Type B pancreatic cell (in vitro differentiated cells): ENCODE measurements at regions not wholly inside any gene's neighbourhood (a gene's known extent, or its start where the extent isn't known, plus 50 kb on each side); places are given as distances from the start of the nearest gene placed in this dataset.
"Not testable (repeated sequence)": the region's sequence is repeated elsewhere in the genome, so short reads cannot be mapped to it uniquely, and the experiment has no call there.

ENCODE experiments used
- DNase-seq: peaks from one replicate; pipeline ENCODE4 v3.0.0; 2021; ENCODE audit warnings: mixed read lengths; ENCODE audit not compliant: unreplicated experiment; ENCODE audit errors: extremely low spot score
- H3K27ac Mint-ChIP-seq: 2 replicates; pipeline ENCODE4 v1.8.0; 2021; ENCODE audit warnings: mild to moderate bottlenecking, mixed read lengths
- H3K27me3 Mint-ChIP-seq: 2 replicates; pipeline ENCODE4 v1.8.0; 2021; ENCODE audit warnings: mixed read lengths
- H3K36me3 Mint-ChIP-seq: 2 replicates; pipeline ENCODE4 v1.8.0; 2021; ENCODE audit warnings: mixed read lengths
- H3K4me1 Mint-ChIP-seq: one replicate; pipeline ENCODE4 v1.8.0; 2021; ENCODE audit warnings: mixed read lengths; ENCODE audit not compliant: unreplicated experiment
- H3K4me3 Mint-ChIP-seq: 2 replicates; pipeline ENCODE4 v1.8.0; 2021; ENCODE audit warnings: mild to moderate bottlenecking, mixed read lengths
- H3K9me3 Mint-ChIP-seq: 2 replicates; pipeline ENCODE4 v1.8.0; 2021; ENCODE audit warnings: mixed read lengths
- TF ChIP-seq, protein P1 (sequence below): fragments of 200-600 bp; sonication (generic); conservative IDR thresholded peaks from 2 replicates; pipeline ENCODE4 v1.5.0; 2021; ENCODE audit warnings: antibody characterized with exemption, mild to moderate bottlenecking

DNA sequence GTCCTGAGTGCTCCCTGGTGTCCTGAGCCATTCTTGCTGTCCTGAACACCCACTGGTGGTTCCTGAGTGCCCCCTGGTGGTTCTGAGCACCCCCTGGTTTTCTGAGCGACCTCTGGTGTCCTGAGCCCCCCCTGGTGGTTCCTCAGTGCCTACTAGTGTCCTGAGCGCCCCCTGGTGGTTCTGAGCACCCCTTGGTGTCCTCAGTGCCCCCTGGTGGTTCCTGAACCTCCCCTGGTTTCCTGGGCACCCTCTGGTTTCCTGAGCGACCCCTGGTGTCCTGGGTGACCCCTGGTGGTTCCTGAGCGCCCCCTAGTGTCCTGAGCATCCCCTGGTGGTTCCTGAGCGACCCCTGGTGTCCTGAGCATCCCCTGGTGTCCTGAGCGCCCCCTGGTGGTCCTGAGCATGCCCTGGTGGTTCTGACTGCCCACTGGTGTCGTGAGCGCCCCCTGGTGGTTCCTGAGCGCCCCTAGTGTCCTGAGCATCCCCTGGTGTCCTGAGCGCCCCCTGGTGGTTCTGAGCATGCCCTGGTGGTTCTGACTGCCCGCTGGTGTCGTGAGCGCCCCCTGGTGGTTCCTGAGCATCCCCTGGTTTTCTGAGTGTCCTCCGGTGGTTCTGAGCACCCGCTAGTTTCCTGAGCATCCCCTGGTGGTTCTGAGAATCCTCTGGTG lies 473.1 kb downstream of the TMEM121 start:
- TF ChIP-seq, protein P1, sequence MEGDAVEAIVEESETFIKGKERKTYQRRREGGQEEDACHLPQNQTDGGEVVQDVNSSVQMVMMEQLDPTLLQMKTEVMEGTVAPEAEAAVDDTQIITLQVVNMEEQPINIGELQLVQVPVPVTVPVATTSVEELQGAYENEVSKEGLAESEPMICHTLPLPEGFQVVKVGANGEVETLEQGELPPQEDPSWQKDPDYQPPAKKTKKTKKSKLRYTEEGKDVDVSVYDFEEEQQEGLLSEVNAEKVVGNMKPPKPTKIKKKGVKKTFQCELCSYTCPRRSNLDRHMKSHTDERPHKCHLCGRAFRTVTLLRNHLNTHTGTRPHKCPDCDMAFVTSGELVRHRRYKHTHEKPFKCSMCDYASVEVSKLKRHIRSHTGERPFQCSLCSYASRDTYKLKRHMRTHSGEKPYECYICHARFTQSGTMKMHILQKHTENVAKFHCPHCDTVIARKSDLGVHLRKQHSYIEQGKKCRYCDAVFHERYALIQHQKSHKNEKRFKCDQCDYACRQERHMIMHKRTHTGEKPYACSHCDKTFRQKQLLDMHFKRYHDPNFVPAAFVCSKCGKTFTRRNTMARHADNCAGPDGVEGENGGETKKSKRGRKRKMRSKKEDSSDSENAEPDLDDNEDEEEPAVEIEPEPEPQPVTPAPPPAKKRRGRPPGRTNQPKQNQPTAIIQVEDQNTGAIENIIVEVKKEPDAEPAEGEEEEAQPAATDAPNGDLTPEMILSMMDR: peak; percentile 36
- no peaks in the 10 kb centered on the region for H3K9me3 Mint-ChIP-seq
- H3K27ac Mint-ChIP-seq: no peak overlapping the region
- no peaks in the 10 kb centered on the region for H3K36me3 Mint-ChIP-seq
- no peak overlapping the region for H3K4me3 Mint-ChIP-seq
- DNase-seq: no peak
- no peaks in the 10 kb centered on the region for H3K4me1 Mint-ChIP-seq
- H3K27me3 Mint-ChIP-seq: no peaks in the 10 kb centered on the region

- not testable (repeated sequence) for H3K4me1 Mint-ChIP-seq, DNase-seq, H3K36me3 Mint-ChIP-seq, H3K27me3 Mint-ChIP-seq, H3K27ac Mint-ChIP-seq, H3K9me3 Mint-ChIP-seq, H3K4me3 Mint-ChIP-seq
These were observed 473.7 kb downstream of the TMEM121 start for GRCh38 chr14:106000029-106000511.

- not testable (repeated sequence) for H3K27ac Mint-ChIP-seq, H3K36me3 Mint-ChIP-seq, H3K4me1 Mint-ChIP-seq, H3K4me3 Mint-ChIP-seq, H3K27me3 Mint-ChIP-seq, H3K9me3 Mint-ChIP-seq, DNase-seq
These were observed 474.9 kb downstream of the TMEM121 start for GRCh38 chr14:106001277-106001676.

GRCh38 chr14:106003351-106003750 lies 477.0 kb downstream of the TMEM121 start:
- no peaks in the 10 kb centered on the region for H3K36me3 Mint-ChIP-seq
- no peaks in the 10 kb centered on the region for H3K27me3 Mint-ChIP-seq
- no peak overlapping the region for H3K27ac Mint-ChIP-seq
- H3K4me3 Mint-ChIP-seq: no peak overlapping the region
- H3K4me1 Mint-ChIP-seq: no peaks in the 10 kb centered on the region
- no peak for DNase-seq
- TF ChIP-seq, protein P1: no peak
- H3K9me3 Mint-ChIP-seq: peaks cover 5% of the 10 kb centered on the region

GRCh38 chr14:106004937-106005795 lies 478.8 kb downstream of the TMEM121 start:
- H3K4me3 Mint-ChIP-seq, H3K36me3 Mint-ChIP-seq, H3K27me3 Mint-ChIP-seq, H3K9me3 Mint-ChIP-seq, H3K27ac Mint-ChIP-seq, DNase-seq, H3K4me1 Mint-ChIP-seq: not testable (repeated sequence)

- H3K4me1 Mint-ChIP-seq, H3K36me3 Mint-ChIP-seq, H3K9me3 Mint-ChIP-seq, DNase-seq, H3K4me3 Mint-ChIP-seq, H3K27ac Mint-ChIP-seq, H3K27me3 Mint-ChIP-seq: not testable (repeated sequence)
These were observed 479.7 kb downstream of the TMEM121 start for GRCh38 chr14:106006043-106006442.

DNA sequence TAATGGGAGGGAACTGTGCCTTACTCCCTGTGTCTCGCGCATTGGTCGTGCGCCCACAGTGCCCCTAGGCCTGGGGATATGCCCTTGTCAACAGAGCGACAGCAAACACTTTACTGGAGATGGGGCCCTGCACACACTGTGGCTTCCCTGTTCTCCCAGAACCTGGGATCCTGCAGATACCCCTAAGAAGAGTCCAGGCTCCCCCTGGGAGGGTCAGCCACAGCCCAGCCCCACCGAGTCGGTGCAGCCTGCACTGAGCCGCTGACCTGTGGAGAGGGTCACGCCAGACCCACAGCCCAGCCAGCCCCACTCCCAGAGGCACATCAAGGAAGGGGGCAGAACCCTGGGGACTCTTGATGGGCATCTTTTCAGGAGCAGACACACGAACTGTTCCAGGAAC lies 480.3 kb downstream of the TMEM121 start:
- DNase-seq, H3K27ac Mint-ChIP-seq, H3K4me3 Mint-ChIP-seq, H3K36me3 Mint-ChIP-seq, H3K9me3 Mint-ChIP-seq, H3K4me1 Mint-ChIP-seq, H3K27me3 Mint-ChIP-seq: not testable (repeated sequence)

DNA sequence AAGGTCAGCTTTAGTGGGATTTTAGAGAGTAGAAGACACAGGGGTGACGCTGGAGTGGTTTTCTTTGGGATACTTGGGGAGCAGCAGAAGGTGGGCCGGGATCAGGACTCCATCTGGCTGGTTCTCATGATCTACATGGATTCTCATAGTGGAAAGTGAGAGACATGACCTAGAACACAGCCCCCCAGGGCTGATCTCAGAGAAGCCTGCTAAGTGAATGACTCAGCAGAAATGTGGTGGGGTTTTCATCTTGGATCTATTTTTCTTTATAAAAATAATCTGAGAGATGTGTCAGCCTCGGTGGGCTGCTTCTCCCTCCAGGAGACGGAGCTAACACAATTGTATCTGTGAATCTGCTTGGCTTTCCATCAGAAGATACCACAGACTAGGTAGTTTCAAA lies 484.4 kb downstream of the TMEM121 start:
- Mint-ChIP-seq H3K27me3 (no peaks in the 10 kb centered on the region), H3K27ac (no peak overlapping the region), H3K9me3 (peaks cover 17% of the 10 kb centered on the region), H3K4me3 (no peak overlapping the region), H3K4me1 (no peaks in the 10 kb centered on the region), H3K36me3 (no peaks in the 10 kb centered on the region)
- TF ChIP-seq, protein P1: no peak
- DNase-seq: no peak

DNA sequence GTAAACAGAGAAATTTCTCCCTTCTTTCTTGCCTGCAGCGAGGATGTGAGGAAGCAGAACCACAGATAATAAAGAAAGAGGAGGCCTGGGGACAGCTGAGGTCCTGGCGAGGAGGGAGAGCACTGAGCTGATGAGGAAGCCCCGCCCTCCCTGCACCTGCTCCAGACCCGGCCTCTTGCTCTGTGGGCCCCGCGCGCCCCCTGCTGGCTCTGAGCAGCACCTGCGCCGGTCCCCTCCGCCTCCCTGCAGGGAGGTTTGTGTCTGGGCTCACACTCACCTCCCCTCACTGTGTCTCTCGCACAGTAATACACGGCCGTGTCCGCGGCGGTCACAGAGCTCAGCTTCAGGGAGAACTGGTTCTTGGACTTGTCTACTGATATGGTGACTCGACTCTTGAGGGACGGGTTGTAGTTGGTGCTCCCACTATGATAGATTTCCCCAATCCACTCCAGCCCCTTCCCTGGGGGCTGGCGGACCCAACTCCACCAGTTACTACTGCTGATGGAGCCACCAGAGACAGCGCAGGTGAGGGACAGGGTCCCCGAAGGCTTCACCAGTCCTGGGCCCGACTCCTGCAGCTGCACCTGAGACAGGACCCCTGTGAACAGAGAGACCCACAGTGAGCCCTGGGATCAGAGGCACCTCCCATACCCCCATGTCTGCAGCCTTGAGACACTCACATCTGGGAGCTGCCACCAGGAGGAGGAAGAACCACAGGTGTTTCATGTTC lies 485.4 kb downstream of the TMEM121 start:
- H3K4me3 Mint-ChIP-seq, H3K4me1 Mint-ChIP-seq, H3K36me3 Mint-ChIP-seq, DNase-seq, H3K27ac Mint-ChIP-seq, H3K27me3 Mint-ChIP-seq: not testable (repeated sequence)
- H3K9me3 Mint-ChIP-seq: peaks cover 17% of the 10 kb centered on the region

GRCh38 chr14:106012361-106012725 lies 486.0 kb downstream of the TMEM121 start:
- peaks cover 17% of the 10 kb centered on the region for H3K9me3 Mint-ChIP-seq

More at GRCh38 chr14:106012361-106012725, 486.0 kb downstream of the TMEM121 start:
- not testable (repeated sequence) for H3K4me1 Mint-ChIP-seq, H3K27ac Mint-ChIP-seq, DNase-seq, H3K27me3 Mint-ChIP-seq, H3K4me3 Mint-ChIP-seq, H3K36me3 Mint-ChIP-seq
